HEK293 (cell line): ENCODE measurements at regions not wholly inside any gene's neighbourhood (a gene's known extent, or its start where the extent isn't known, plus 50 kb on each side); places are given as distances from the start of the nearest gene placed in this dataset.

Experiments used
- CTCF ChIA-PET: fragments of 350-600 bp; formaldehyde crosslinking; extraction: SDS; loops from one replicate; lab custom pipeline; 2021; ENCODE audit warnings: antibody characterized with exemption; lab: Yijun Ruan, JAX
- POLR2A ChIA-PET: fragments of 300-600 bp; formaldehyde crosslinking; extraction: SDS; loops from one replicate; lab custom pipeline; 2020; ENCODE audit warnings: antibody characterized with exemption, inconsistent platforms; lab: Yijun Ruan, JAX
- H3K27ac ChIP-seq: fragments of 200-500 bp; sonication (Bioruptor generic); 2 replicates; pipeline ENCODE4 v1.5.1; 2014; ENCODE audit warnings: low read depth, low read length, control low read depth, inconsistent platforms; ENCODE audit errors: extremely low read depth
- H3K36me3 ChIP-seq, 2 experiments: fragments of 200-500 bp in 1 of 2; sonication (Bioruptor generic) in 1 of 2; 1 replicate in 1 of 2; 2 replicates in 1 of 2; pipeline ENCODE4 v1.5.1; 2014 to 2017; ENCODE audit warnings: inconsistent platforms in 2 of 2, low read length in 2 of 2; ENCODE audit not compliant: control insufficient read depth in 2 of 2, insufficient read depth in 1 of 2
- H3K4me1 ChIP-seq: fragments of 200-500 bp; sonication (Bioruptor generic); 2 replicates; pipeline ENCODE4 v1.5.1; 2014; ENCODE audit warnings: mild to moderate bottlenecking, low read length, inconsistent platforms; ENCODE audit not compliant: control insufficient read depth, insufficient read depth
- H3K4me3 ChIP-seq: 2 replicates; pipeline ENCODE4 v1.5.1; 2011; ENCODE audit warnings: low read depth, mild to moderate bottlenecking, control low read depth, low read length, moderate library complexity
- H3K9me3 ChIP-seq: fragments of 200-500 bp; sonication (Bioruptor generic); 2 replicates; pipeline ENCODE4 v1.5.1; 2014; ENCODE audit warnings: low read depth, low read length, inconsistent platforms; ENCODE audit not compliant: control insufficient read depth, insufficient read depth
- BCL11A ChIP-seq: fragments of 450-650 bp; formaldehyde crosslinking; IDR thresholded peaks from 2 replicates; pipeline ENCODE4 v1.5.1; 2016; ENCODE audit warnings: low read depth, missing biosample characterization, missing genetic modification characterization
- HIC1 ChIP-seq: fragments of 450-650 bp; formaldehyde crosslinking; IDR thresholded peaks from 2 replicates; pipeline ENCODE4 v1.5.1; 2016; ENCODE audit warnings: missing biosample characterization, missing genetic modification characterization
- KLF16 ChIP-seq: fragments of 450-650 bp; formaldehyde crosslinking; IDR thresholded peaks from 2 replicates; pipeline ENCODE4 v1.5.1; 2017; ENCODE audit warnings: missing biosample characterization, missing genetic modification characterization
- KLF8 ChIP-seq: fragments of 450-650 bp; formaldehyde crosslinking; IDR thresholded peaks from 2 replicates; pipeline ENCODE4 v1.5.1; 2016; ENCODE audit warnings: missing biosample characterization, missing genetic modification characterization
- OVOL3 ChIP-seq: fragments of 450-650 bp; formaldehyde crosslinking; IDR thresholded peaks from 2 replicates; pipeline ENCODE4 v1.5.1; 2016; ENCODE audit warnings: missing biosample characterization, missing genetic modification characterization
- PATZ1 ChIP-seq: fragments of 450-650 bp; formaldehyde crosslinking; IDR thresholded peaks from 2 replicates; pipeline ENCODE4 v1.5.1; 2016; ENCODE audit warnings: missing biosample characterization, missing genetic modification characterization
- SALL2 ChIP-seq: fragments of 450-650 bp; formaldehyde crosslinking; IDR thresholded peaks from 2 replicates; pipeline ENCODE4 v1.5.0; 2017; ENCODE audit warnings: missing biosample characterization, mild to moderate bottlenecking, missing genetic modification characterization, borderline replicate concordance
- SETDB1 ChIP-seq: IDR thresholded peaks from one replicate; pipeline ENCODE4 v1.6.1; 2017; ENCODE audit warnings: mild to moderate bottlenecking, low read length, moderate library complexity, mixed read lengths; ENCODE audit not compliant: insufficient read length
- WT1 ChIP-seq: fragments of 450-650 bp; formaldehyde crosslinking; IDR thresholded peaks from 2 replicates; pipeline ENCODE4 v1.5.1; 2016; ENCODE audit warnings: missing biosample characterization, missing genetic modification characterization
- ZBTB10 ChIP-seq: fragments of 450-650 bp; formaldehyde crosslinking; IDR thresholded peaks from 2 replicates; pipeline ENCODE4 v1.5.1; 2016; ENCODE audit warnings: missing biosample characterization, missing genetic modification characterization
- ZFP37 ChIP-seq: fragments of 450-650 bp; formaldehyde crosslinking; IDR thresholded peaks from 2 replicates; pipeline ENCODE4 v1.5.1; 2016; ENCODE audit warnings: missing biosample characterization, missing genetic modification characterization
- ZNF146 ChIP-seq: fragments of 450-650 bp; formaldehyde crosslinking; IDR thresholded peaks from 2 replicates; pipeline ENCODE4 v1.5.1; 2016; ENCODE audit warnings: missing biosample characterization, missing genetic modification characterization
- ZNF19 ChIP-seq: fragments of 450-650 bp; formaldehyde crosslinking; IDR thresholded peaks from 2 replicates; pipeline ENCODE4; 2016; ENCODE audit warnings: missing biosample characterization, missing genetic modification characterization, low read depth
- ZNF221 ChIP-seq: fragments of 450-650 bp; formaldehyde crosslinking; IDR thresholded peaks from 2 replicates; pipeline ENCODE4 v1.5.1; 2017; ENCODE audit warnings: missing biosample characterization, missing genetic modification characterization, borderline replicate concordance
- ZNF223 ChIP-seq: fragments of 450-650 bp; formaldehyde crosslinking; IDR thresholded peaks from 2 replicates; pipeline ENCODE4 v1.5.1; 2016; ENCODE audit warnings: missing biosample characterization, missing genetic modification characterization
- ZNF324 ChIP-seq: fragments of 450-650 bp; formaldehyde crosslinking; IDR thresholded peaks from 2 replicates; pipeline ENCODE4 v1.5.1; 2016; ENCODE audit warnings: missing biosample characterization, missing genetic modification characterization
- ZNF335 ChIP-seq: fragments of 450-650 bp; formaldehyde crosslinking; conservative IDR thresholded peaks from 2 replicates; pipeline ENCODE4 v1.5.1; 2016; ENCODE audit warnings: missing biosample characterization, missing genetic modification characterization
- ZNF362 ChIP-seq: fragments of 450-650 bp; formaldehyde crosslinking; IDR thresholded peaks from 2 replicates; pipeline ENCODE4 v1.5.1; 2016; ENCODE audit warnings: missing biosample characterization, missing genetic modification characterization
- ZNF37A ChIP-seq: fragments of 450-650 bp; IDR thresholded peaks from 2 replicates; pipeline ENCODE4 v1.5.1; 2018; ENCODE audit warnings: missing biosample characterization, missing genetic modification characterization
- ZNF48 ChIP-seq: fragments of 450-650 bp; formaldehyde crosslinking; IDR thresholded peaks from 2 replicates; pipeline ENCODE4 v1.5.1; 2016; ENCODE audit warnings: missing biosample characterization, missing genetic modification characterization
- ZNF521 ChIP-seq: fragments of 450-650 bp; formaldehyde crosslinking; IDR thresholded peaks from 2 replicates; pipeline ENCODE4 v1.5.1; 2017; ENCODE audit warnings: missing biosample characterization, mild to moderate bottlenecking, missing genetic modification characterization
- ZNF645 ChIP-seq: fragments of 450-650 bp; formaldehyde crosslinking; IDR thresholded peaks from 2 replicates; pipeline ENCODE4; 2016; ENCODE audit warnings: missing biosample characterization, missing genetic modification characterization
- ZNF677 ChIP-seq: fragments of 450-650 bp; IDR thresholded peaks from 2 replicates; pipeline ENCODE4 v1.5.0; 2018; ENCODE audit warnings: missing biosample characterization, mild to moderate bottlenecking, missing genetic modification characterization, moderate library complexity
- ZNF701 ChIP-seq: fragments of 450-650 bp; formaldehyde crosslinking; IDR thresholded peaks from 2 replicates; pipeline ENCODE4 v1.5.1; 2016; ENCODE audit warnings: missing biosample characterization, missing genetic modification characterization
- ZNF76 ChIP-seq: fragments of 450-650 bp; formaldehyde crosslinking; IDR thresholded peaks from 2 replicates; pipeline ENCODE4; 2016; ENCODE audit warnings: low read depth, missing biosample characterization, missing genetic modification characterization, borderline replicate concordance
- ZNF785 ChIP-seq: fragments of 450-650 bp; formaldehyde crosslinking; IDR thresholded peaks from 2 replicates; pipeline ENCODE4 v1.5.1; 2016; ENCODE audit warnings: missing biosample characterization, missing genetic modification characterization
- ZNF791 ChIP-seq: fragments of 450-650 bp; formaldehyde crosslinking; IDR thresholded peaks from 2 replicates; pipeline ENCODE4 v1.5.1; 2016; ENCODE audit warnings: missing biosample characterization, missing genetic modification characterization

GRCh38 chr13:77386880-77387606 is 60.1 kb upstream of the MYCBP2 start (continued):
- TF ChIP-seq HIC1 (no peak), KLF16 (tag by site-specific recombination) (no peak)
- TF ChIP-seq, all 188 proteins: peak for 0

- POLR2A ChIA-PET, result no interaction called here
- Histone ChIP-seq H3K9me3 (no peaks in the 10 kb centered on the region), H3K36me3 (no peaks in the 10 kb centered on the region), H3K4me3 (no peak overlapping the region), H3K27ac (no peak overlapping the region), H3K4me1 (no peaks in the 10 kb centered on the region)
- CTCF ChIA-PET, result interaction anchor here (0.7 to 1.1 kb wide), 2 partner anchors 10 to 14 kb away, joined by 3 read pairs; no protein-coding TSS in a partner anchor
- no peak for TF ChIP-seq ZNF76 (tag by site-specific recombination)
- no peak for TF ChIP-seq ZNF335 (tag by site-specific recombination)
- no peak for TF ChIP-seq ZNF37A (tag by site-specific recombination)
- TF ChIP-seq ZFP37 (tag by site-specific recombination), result no peak
- TF ChIP-seq KLF8 (tag by site-specific recombination), result no peak
- TF ChIP-seq ZNF19 (tag by site-specific recombination), result no peak
- no peak for TF ChIP-seq ZNF223
- no peak for TF ChIP-seq ZNF791
- TF ChIP-seq ZNF521, result no peak
- no peak for TF ChIP-seq ZNF677
- TF ChIP-seq KLF16 (tag by site-specific recombination), result no peak
- no peak for TF ChIP-seq ZNF48 (tag by site-specific recombination)
- TF ChIP-seq ZNF324, result no peak
- TF ChIP-seq ZNF785 (tag by site-specific recombination), result no peak
- no peak for TF ChIP-seq BCL11A
- no peak for TF ChIP-seq SETDB1
- TF ChIP-seq ZNF221 (tag by site-specific recombination), result no peak
- no peak for TF ChIP-seq ZNF645 (tag by site-specific recombination)
- TF ChIP-seq PATZ1, result no peak
Observed at GRCh38 chr13:77386046-77386445, 59.2 kb upstream of the MYCBP2 start.

- Histone ChIP-seq H3K4me3 (no peak overlapping the region), H3K9me3 (no peaks in the 10 kb centered on the region), H3K36me3 (no peaks in the 10 kb centered on the region), H3K27ac (no peak overlapping the region), H3K4me1 (no peaks in the 10 kb centered on the region)
- POLR2A ChIA-PET, result no interaction called here
- CTCF ChIA-PET, result interaction anchor here (1.1 kb wide), 1 partner anchor 8 kb away, joined by 3 read pairs; no protein-coding TSS in a partner anchor
- no peak for TF ChIP-seq ZNF146
- TF ChIP-seq WT1 (tag by site-specific recombination), result no peak
- no peak for TF ChIP-seq ZNF362
- no peak for TF ChIP-seq SALL2
- TF ChIP-seq ZBTB10 (tag by site-specific recombination), result no peak
- no peak for TF ChIP-seq OVOL3 (tag by site-specific recombination)
- no peak for TF ChIP-seq ZNF701
Observed at GRCh38 chr13:77384999-77385398, 58.1 kb upstream of the MYCBP2 start.
